Natural killer cell treated with Interleukin-12 subunit alpha and Interleukin-12 subunit beta and Interleukin-15 and Interleukin-18, amount 100 ng/mL, for 72 hours (primary cell): ENCODE measurements at regions not wholly inside any gene's neighbourhood (a gene's known extent, or its start where the extent isn't known, plus 50 kb on each side); places are given as distances from the start of the nearest gene placed in this dataset.
"Not testable (repeated sequence)": the region's sequence is repeated elsewhere in the genome, so short reads cannot be mapped to it uniquely, and the experiment has no call there.

Source experiments
- ATAC-seq, 2 donors: fragments of 150-1000 bp; cut with Tn5 transposase in 1 of 2; sonication (Bioruptor Pico), chemical (Tn5 transposase) in 1 of 2; 2 replicates each; pipeline ENCODE4 v1.10.0; 2021
- DNase-seq: peaks from one replicate; pipeline ENCODE4 v3.0.0; 2022; ENCODE audit warnings: low spot score
- H3K27ac Mint-ChIP-seq, 2 donors: 1 replicate in 1 of 2; 2 replicates in 1 of 2; pipeline ENCODE4 v1.8.0; 2022; ENCODE audit warnings: mixed read lengths in 2 of 2, mild to moderate bottlenecking in 1 of 2, moderate library complexity in 1 of 2
- H3K27me3 Mint-ChIP-seq, 2 donors: 1 replicate in 1 of 2; 2 replicates in 1 of 2; pipeline ENCODE4 v1.8.0; 2022; ENCODE audit warnings: mixed read lengths in 2 of 2
- H3K36me3 Mint-ChIP-seq: one replicate; pipeline ENCODE4 v1.8.0; 2022; ENCODE audit warnings: mixed read lengths
- H3K4me1 Mint-ChIP-seq, 2 donors: 1 replicate in 1 of 2; 2 replicates in 1 of 2; pipeline ENCODE4 v1.8.0; 2022; ENCODE audit warnings: low read depth in 2 of 2, mixed read lengths in 2 of 2, mild to moderate bottlenecking in 1 of 2
- H3K4me3 Mint-ChIP-seq: one replicate; pipeline ENCODE4 v1.8.0; 2022; ENCODE audit warnings: mixed read lengths
- H3K9me3 Mint-ChIP-seq: 2 replicates; pipeline ENCODE4 v1.8.0; 2022; ENCODE audit warnings: mixed read lengths

GRCh38 chr3:137324114-137324513, 366.3 kb downstream of the IL20RB start:
- Mint-ChIP-seq H3K9me3 (peaks cover 4% of the 10 kb centered on the region), H3K36me3 (no peaks in the 10 kb centered on the region), H3K27ac (no peak overlapping the region), H3K4me1 (no peaks in the 10 kb centered on the region), H3K27me3 (no peaks in the 10 kb centered on the region), H3K4me3 (no peak overlapping the region)
- DNase-seq (no peak), ATAC-seq (no peak)

GRCh38 chr3:137325170-137325569, 367.4 kb downstream of the IL20RB start:
- no peak overlapping the region for H3K27ac Mint-ChIP-seq
- H3K4me1 Mint-ChIP-seq = no peaks in the 10 kb centered on the region
- peaks cover 4% of the 10 kb centered on the region for H3K9me3 Mint-ChIP-seq
- no peak overlapping the region for H3K4me3 Mint-ChIP-seq
- no peaks in the 10 kb centered on the region for H3K36me3 Mint-ChIP-seq
- no peak for DNase-seq
- no peaks in the 10 kb centered on the region for H3K27me3 Mint-ChIP-seq
- no peak for ATAC-seq

- H3K27ac Mint-ChIP-seq = no peak overlapping the region
- DNase-seq (no peak), ATAC-seq (no peak)
- no peaks in the 10 kb centered on the region for H3K36me3 Mint-ChIP-seq
- H3K4me3 Mint-ChIP-seq = no peak overlapping the region
- H3K9me3 Mint-ChIP-seq = peaks cover 6% of the 10 kb centered on the region
- no peaks in the 10 kb centered on the region for H3K4me1 Mint-ChIP-seq
- no peaks in the 10 kb centered on the region for H3K27me3 Mint-ChIP-seq
These were observed 368.2 kb downstream of the IL20RB start for GRCh38 chr3:137325934-137326333.

GRCh38 chr3:137329594-137329993, 371.8 kb downstream of the IL20RB start:
- Mint-ChIP-seq H3K27ac (no peak overlapping the region), H3K27me3 (no peaks in the 10 kb centered on the region), H3K4me1 (no peaks in the 10 kb centered on the region), H3K36me3 (no peaks in the 10 kb centered on the region), H3K4me3 (no peak overlapping the region), H3K9me3 (peaks cover 13% of the 10 kb centered on the region)
- no peak for DNase-seq
- ATAC-seq = no peak

GRCh38 chr3:137330246-137330645, 372.5 kb downstream of the IL20RB start:
- no peaks in the 10 kb centered on the region for H3K27me3 Mint-ChIP-seq
- DNase-seq = no peak
- no peak overlapping the region for H3K4me3 Mint-ChIP-seq
- H3K9me3 Mint-ChIP-seq = peaks cover 15% of the 10 kb centered on the region
- H3K4me1 Mint-ChIP-seq = no peaks in the 10 kb centered on the region
- no peaks in the 10 kb centered on the region for H3K36me3 Mint-ChIP-seq
- ATAC-seq = no peak
- H3K27ac Mint-ChIP-seq = no peak overlapping the region

- ATAC-seq (no peak), DNase-seq (no peak)
- Mint-ChIP-seq H3K36me3 (no peaks in the 10 kb centered on the region), H3K4me1 (no peaks in the 10 kb centered on the region), H3K27me3 (no peaks in the 10 kb centered on the region), H3K27ac (no peak overlapping the region), H3K4me3 (no peak overlapping the region), H3K9me3 (peaks cover 12% of the 10 kb centered on the region)
These were observed 374.5 kb downstream of the IL20RB start for GRCh38 chr3:137332297-137332696.

GRCh38 chr3:137335478-137335877, 377.7 kb downstream of the IL20RB start:
- no peak overlapping the region for H3K4me3 Mint-ChIP-seq
- H3K9me3 Mint-ChIP-seq = peaks cover 20% of the 10 kb centered on the region
- no peaks in the 10 kb centered on the region for H3K4me1 Mint-ChIP-seq
- no peaks in the 10 kb centered on the region for H3K27me3 Mint-ChIP-seq
- DNase-seq = no peak
- no peak for ATAC-seq
- H3K27ac Mint-ChIP-seq = no peak overlapping the region
- H3K36me3 Mint-ChIP-seq = no peaks in the 10 kb centered on the region

GRCh38 chr3:137338400-137338799, 380.6 kb downstream of the IL20RB start:
- not testable (repeated sequence) for ATAC-seq, DNase-seq, H3K36me3 Mint-ChIP-seq, H3K27ac Mint-ChIP-seq, H3K4me3 Mint-ChIP-seq, H3K4me1 Mint-ChIP-seq, H3K27me3 Mint-ChIP-seq
- peaks cover 19% of the 10 kb centered on the region for H3K9me3 Mint-ChIP-seq

- no peak overlapping the region for H3K4me3 Mint-ChIP-seq
- no peak overlapping the region for H3K27ac Mint-ChIP-seq
- no peaks in the 10 kb centered on the region for H3K27me3 Mint-ChIP-seq
- no peak for ATAC-seq
- DNase-seq = no peak
- H3K9me3 Mint-ChIP-seq = peaks cover 14% of the 10 kb centered on the region
- H3K4me1 Mint-ChIP-seq = no peaks in the 10 kb centered on the region
- no peaks in the 10 kb centered on the region for H3K36me3 Mint-ChIP-seq
These were observed 385.5 kb downstream of the IL20RB start for GRCh38 chr3:137343283-137343682.

- DNase-seq = no peak
- Mint-ChIP-seq H3K36me3 (no peaks in the 10 kb centered on the region), H3K9me3 (peaks cover 18% of the 10 kb centered on the region), H3K27me3 (no peaks in the 10 kb centered on the region), H3K4me1 (no peaks in the 10 kb centered on the region), H3K4me3 (no peak overlapping the region), H3K27ac (no peak overlapping the region)
- ATAC-seq = no peak
These were observed 389.3 kb downstream of the IL20RB start for GRCh38 chr3:137347132-137347531.

GRCh38 chr3:137347817-137348368, 390.1 kb downstream of the IL20RB start:
- Mint-ChIP-seq H3K4me3 (no peak overlapping the region), H3K4me1 (no peaks in the 10 kb centered on the region), H3K27me3 (no peaks in the 10 kb centered on the region), H3K9me3 (peaks cover 16% of the 10 kb centered on the region), H3K27ac (no peak overlapping the region), H3K36me3 (no peaks in the 10 kb centered on the region)
- ATAC-seq (no peak), DNase-seq (no peak)

- peaks cover 16% of the 10 kb centered on the region for H3K9me3 Mint-ChIP-seq
- no peaks in the 10 kb centered on the region for H3K4me1 Mint-ChIP-seq
- no peak overlapping the region for H3K27ac Mint-ChIP-seq
- no peaks in the 10 kb centered on the region for H3K27me3 Mint-ChIP-seq
- no peak for DNase-seq
- H3K36me3 Mint-ChIP-seq = no peaks in the 10 kb centered on the region
- H3K4me3 Mint-ChIP-seq = no peak overlapping the region
- ATAC-seq = no peak
These were observed 391.2 kb downstream of the IL20RB start for GRCh38 chr3:137348936-137349335.

- H3K27ac Mint-ChIP-seq = no peak overlapping the region
- no peak overlapping the region for H3K4me3 Mint-ChIP-seq
- peaks cover 16% of the 10 kb centered on the region for H3K9me3 Mint-ChIP-seq
- no peaks in the 10 kb centered on the region for H3K36me3 Mint-ChIP-seq
- ATAC-seq (no peak), DNase-seq (no peak)
- no peaks in the 10 kb centered on the region for H3K27me3 Mint-ChIP-seq
- no peaks in the 10 kb centered on the region for H3K4me1 Mint-ChIP-seq
These were observed 392.0 kb downstream of the IL20RB start for GRCh38 chr3:137349557-137350348.

GRCh38 chr3:137360531-137361201, 402.9 kb downstream of the IL20RB start:
- DNase-seq = no peak

More at GRCh38 chr3:137360531-137361201, 402.9 kb downstream of the IL20RB start:
- Mint-ChIP-seq H3K9me3 (peaks cover 16% of the 10 kb centered on the region), H3K4me1 (no peaks in the 10 kb centered on the region), H3K27ac (no peak overlapping the region), H3K27me3 (no peaks in the 10 kb centered on the region), H3K4me3 (no peak overlapping the region), H3K36me3 (peaks cover 5% of the 10 kb centered on the region)
- no peak for ATAC-seq
